PFSK-1 (cell line): ENCODE measurements at regions not wholly inside any gene's neighbourhood (a gene's known extent, or its start where the extent isn't known, plus 50 kb on each side); places are given as distances from the start of the nearest gene placed in this dataset.

Experiments
- POLR2AphosphoS5 ChIP-seq: IDR thresholded peaks from 2 replicates; pipeline ENCODE4 v1.6.1; 2012; ENCODE audit warnings: low read depth, mild to moderate bottlenecking, control low read depth, low read length, moderate library complexity
- TAF1 ChIP-seq: IDR thresholded peaks from 2 replicates; pipeline ENCODE4 v1.6.1; 2012; ENCODE audit warnings: low read length, control low read depth, borderline replicate concordance; ENCODE audit not compliant: insufficient read depth
- TF ChIP-seq, protein P1 (sequence below), 2 experiments: IDR thresholded peaks; 2 replicates each; pipeline versions ENCODE4 v1.6.1 to v1.8.0; 2011 to 2012; ENCODE audit warnings: low read depth in 2 of 2, low read length in 2 of 2, control low read depth in 1 of 2, inconsistent platforms in 1 of 2, mild to moderate bottlenecking in 1 of 2, moderate library complexity in 1 of 2; ENCODE audit not compliant: insufficient read depth in 1 of 2

DNA sequence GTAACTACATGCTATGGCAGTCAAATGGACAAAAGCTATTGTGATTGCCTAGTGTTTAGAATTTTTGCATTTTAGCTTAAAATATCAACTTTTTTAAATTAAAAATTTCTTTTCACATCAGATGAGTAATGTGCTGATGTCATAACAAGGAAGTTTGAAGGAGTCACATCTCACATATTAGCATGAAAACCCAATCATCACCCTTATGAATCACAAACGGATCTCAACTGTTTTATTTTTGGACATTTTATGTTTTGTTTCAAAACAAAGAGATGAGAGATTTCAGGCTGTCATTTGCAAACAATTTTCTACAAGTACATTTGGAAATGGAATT, 53.6 kb upstream of the TRERF1 start:
- no peak for TF ChIP-seq TAF1
- TF ChIP-seq, protein P1, sequence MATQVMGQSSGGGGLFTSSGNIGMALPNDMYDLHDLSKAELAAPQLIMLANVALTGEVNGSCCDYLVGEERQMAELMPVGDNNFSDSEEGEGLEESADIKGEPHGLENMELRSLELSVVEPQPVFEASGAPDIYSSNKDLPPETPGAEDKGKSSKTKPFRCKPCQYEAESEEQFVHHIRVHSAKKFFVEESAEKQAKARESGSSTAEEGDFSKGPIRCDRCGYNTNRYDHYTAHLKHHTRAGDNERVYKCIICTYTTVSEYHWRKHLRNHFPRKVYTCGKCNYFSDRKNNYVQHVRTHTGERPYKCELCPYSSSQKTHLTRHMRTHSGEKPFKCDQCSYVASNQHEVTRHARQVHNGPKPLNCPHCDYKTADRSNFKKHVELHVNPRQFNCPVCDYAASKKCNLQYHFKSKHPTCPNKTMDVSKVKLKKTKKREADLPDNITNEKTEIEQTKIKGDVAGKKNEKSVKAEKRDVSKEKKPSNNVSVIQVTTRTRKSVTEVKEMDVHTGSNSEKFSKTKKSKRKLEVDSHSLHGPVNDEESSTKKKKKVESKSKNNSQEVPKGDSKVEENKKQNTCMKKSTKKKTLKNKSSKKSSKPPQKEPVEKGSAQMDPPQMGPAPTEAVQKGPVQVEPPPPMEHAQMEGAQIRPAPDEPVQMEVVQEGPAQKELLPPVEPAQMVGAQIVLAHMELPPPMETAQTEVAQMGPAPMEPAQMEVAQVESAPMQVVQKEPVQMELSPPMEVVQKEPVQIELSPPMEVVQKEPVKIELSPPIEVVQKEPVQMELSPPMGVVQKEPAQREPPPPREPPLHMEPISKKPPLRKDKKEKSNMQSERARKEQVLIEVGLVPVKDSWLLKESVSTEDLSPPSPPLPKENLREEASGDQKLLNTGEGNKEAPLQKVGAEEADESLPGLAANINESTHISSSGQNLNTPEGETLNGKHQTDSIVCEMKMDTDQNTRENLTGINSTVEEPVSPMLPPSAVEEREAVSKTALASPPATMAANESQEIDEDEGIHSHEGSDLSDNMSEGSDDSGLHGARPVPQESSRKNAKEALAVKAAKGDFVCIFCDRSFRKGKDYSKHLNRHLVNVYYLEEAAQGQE (IDR thresholded peaks at IDR 0.05; ENCODE audit: insufficient read depth in 1 of 2, low read depth in 2 of 2, low read length in 2 of 2), result no peak
- TF ChIP-seq POLR2AphosphoS5, result no peak
